SK-N-SH (cell line): ENCODE measurements at regions not wholly inside any gene's neighbourhood (a gene's known extent, or its start where the extent isn't known, plus 50 kb on each side); places are given as distances from the start of the nearest gene placed in this dataset.
"Not testable (repeated sequence)": the region's sequence is repeated elsewhere in the genome, so short reads cannot be mapped to it uniquely, and the experiment has no call there.

Source experiments
- CTCF ChIA-PET: fragments of 300-600, 350-600 bp; formaldehyde crosslinking; extraction: SDS; loops from one replicate; lab custom pipeline; 2021; lab: Yijun Ruan, JAX
- POLR2A ChIA-PET: fragments of 350-600 bp; sonication (Branson Sonifier 250); formaldehyde crosslinking; extraction: SDS; loops from one replicate; lab custom pipeline; 2020; ENCODE audit warnings: antibody characterized with exemption, inconsistent platforms; lab: Yijun Ruan, JAX
- DNase-seq: peaks from one replicate; pipeline ENCODE4 v3.0.0; 2012
- H2AFZ ChIP-seq: fragments of 200-600 bp; sonication (generic); 2 replicates; pipeline ENCODE4 v1.8.1; 2016; ENCODE audit warnings: antibody characterized with exemption, mild to moderate bottlenecking, low read depth
- H3F3A ChIP-seq: fragments of 200-600 bp; sonication (generic); replicated peaks from 2 replicates; pipeline ENCODE3; 2016; ENCODE audit warnings: antibody characterized with exemption, mild to moderate bottlenecking; ENCODE audit not compliant: insufficient read depth
- H3K27ac ChIP-seq, 2 experiments: fragments of 200-500 bp in 1 of 2; fragments of 200-600 bp in 1 of 2; sonication (Bioruptor generic) in 1 of 2; sonication (generic), shearing (Covaris generic) in 1 of 2; 2 replicates each; pipeline versions ENCODE4 v1.5.1 to v1.6.1; 2014 to 2016; ENCODE audit warnings: low read depth in 2 of 2, inconsistent platforms in 1 of 2, low read length in 1 of 2, mild to moderate bottlenecking in 1 of 2, mixed read lengths in 1 of 2
- H3K27me3 ChIP-seq: fragments of 200-600 bp; sonication (generic), shearing (Covaris generic); 2 replicates; pipeline ENCODE4 v1.6.1; 2016; ENCODE audit warnings: mixed run types; ENCODE audit not compliant: insufficient read depth
- H3K36me3 ChIP-seq, 2 experiments: fragments of 200-500 bp in 1 of 2; fragments of 200-600 bp in 1 of 2; sonication (Bioruptor generic) in 1 of 2; sonication (generic) in 1 of 2; replicated peaks in 1 of 2; 2 replicates each; pipeline versions ENCODE3 to v1.5.1; 2014 to 2016; ENCODE audit warnings: low read length in 1 of 2, mild to moderate bottlenecking in 1 of 2; ENCODE audit not compliant: insufficient read depth in 2 of 2, control insufficient read depth in 1 of 2
- H3K4me1 ChIP-seq, 2 experiments: fragments of 200-500 bp in 1 of 2; fragments of 200-600 bp in 1 of 2; sonication (Bioruptor generic) in 1 of 2; sonication (generic), shearing (Covaris generic) in 1 of 2; 2 replicates each; pipeline versions ENCODE4 v1.5.1 to v1.6.1; 2014 to 2016; ENCODE audit warnings: low read depth in 1 of 2, low read length in 1 of 2, mixed run types in 1 of 2; ENCODE audit not compliant: insufficient read depth in 2 of 2, control insufficient read depth in 1 of 2
- H3K4me2 ChIP-seq: fragments of 200-600 bp; sonication (generic), shearing (Covaris generic); 2 replicates; pipeline ENCODE4 v1.6.1; 2017; ENCODE audit warnings: mixed run types
- H3K4me3 ChIP-seq, 2 experiments: fragments of 200-500 bp in 1 of 2; fragments of 200-600 bp in 1 of 2; sonication (Bioruptor generic) in 1 of 2; sonication (generic), shearing (Covaris generic) in 1 of 2; 2 replicates each; pipeline versions ENCODE4 v1.5.1 to v1.8.1; 2014 to 2016; ENCODE audit warnings: low read depth in 2 of 2, inconsistent platforms in 1 of 2, low read length in 1 of 2, mild to moderate bottlenecking in 1 of 2, mixed read lengths in 1 of 2, moderate library complexity in 1 of 2
- H3K79me2 ChIP-seq: fragments of 200-600 bp; sonication (generic); 2 replicates; pipeline ENCODE4 v1.8.1; 2017; ENCODE audit warnings: mild to moderate bottlenecking; ENCODE audit not compliant: insufficient read depth
- H3K9ac ChIP-seq: fragments of 200-600 bp; sonication (generic); 2 replicates; pipeline ENCODE4 v1.6.1; 2017; ENCODE audit warnings: mixed run types
- H3K9me2 ChIP-seq: fragments of 200-600 bp; sonication (generic); 2 replicates; pipeline ENCODE4 v1.6.1; 2017; ENCODE audit warnings: mixed run types
- H3K9me3 ChIP-seq: fragments of 200-600 bp; sonication (generic); 2 replicates; pipeline ENCODE4 v1.6.1; 2017; ENCODE audit warnings: mixed run types, mild to moderate bottlenecking, moderate library complexity
- H4K20me1 ChIP-seq: fragments of 200-600 bp; sonication (generic); 2 replicates; pipeline ENCODE4 v1.6.1; 2017; ENCODE audit warnings: mild to moderate bottlenecking, mixed run types; ENCODE audit not compliant: insufficient read depth
- ELF1 ChIP-seq: IDR thresholded peaks from 2 replicates; pipeline ENCODE4 v1.4.0; 2012
- POLR2AphosphoS5 ChIP-seq: IDR thresholded peaks from 2 replicates; pipeline ENCODE4 v1.6.1; 2012; ENCODE audit warnings: low read depth, low read length
- RCOR1 ChIP-seq: fragments of 150-350 bp; IDR thresholded peaks from 2 replicates; pipeline ENCODE4 v1.6.1; 2017; ENCODE audit warnings: antibody characterized with exemption, low read length
- REST ChIP-seq: IDR thresholded peaks from 2 replicates; pipeline ENCODE4 v1.6.1; 2012; ENCODE audit warnings: mild to moderate bottlenecking, low read depth, low read length, moderate library complexity
- RFX5 ChIP-seq: IDR thresholded peaks from 2 replicates; pipeline ENCODE4 v1.6.1; 2012; ENCODE audit warnings: mild to moderate bottlenecking, improper control_type of control experiment, low read length
- TCF12 ChIP-seq: IDR thresholded peaks from 2 replicates; pipeline ENCODE4 v1.4.0; 2012
- YY1 ChIP-seq: IDR thresholded peaks from 2 replicates; pipeline ENCODE4 v1.4.0; 2012; ENCODE audit warnings: low read depth, mild to moderate bottlenecking
- WGBS: methylation state at CpG from one replicate; pipeline ENCODE4 v1.1.6; 2017; ENCODE audit warnings: low lambda C conversion rate; 5-methylcytosine and 5-hydroxymethylcytosine counted together
- TF ChIP-seq, protein P1 (sequence below): fragments of 150-350 bp; IDR thresholded peaks from 2 replicates; pipeline ENCODE4 v1.6.1; 2016; ENCODE audit warnings: mild to moderate bottlenecking, low read depth, low read length
- TF ChIP-seq, protein P2 (sequence below): IDR thresholded peaks from 2 replicates; pipeline ENCODE4; 2012

DNA sequence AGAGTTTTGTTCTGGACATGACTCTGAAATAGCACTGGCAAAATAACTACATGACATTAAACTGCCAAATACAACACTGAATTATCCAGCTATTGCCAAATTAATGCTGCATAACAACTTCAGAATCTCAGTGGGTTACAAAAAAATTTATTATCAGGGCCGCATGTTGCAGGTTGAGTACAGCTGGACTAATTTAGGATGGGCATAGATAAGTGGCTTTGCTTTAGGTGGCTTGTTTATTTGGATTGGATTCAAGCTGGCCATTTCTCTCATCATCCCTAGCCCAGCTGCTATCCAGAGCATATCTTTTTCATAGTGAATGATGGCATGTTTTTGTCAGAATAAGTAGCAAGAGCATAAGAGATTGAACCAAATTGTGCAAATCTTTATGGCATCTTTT is 1277.1 kb downstream of the REEP3 start:
- Histone ChIP-seq H3K36me3 (no peaks in the 10 kb centered on the region), H3K9me2 (no peaks in the 10 kb centered on the region), H3K4me3 (no peak overlapping the region), H3K27ac (no peak overlapping the region), H2AFZ (no peak overlapping the region), H3F3A (no peaks in the 10 kb centered on the region), H3K9me3 (no peaks in the 10 kb centered on the region; the same call in 1 of the 2 replicates), H3K4me2 (no peak overlapping the region), H3K79me2 (no peaks in the 10 kb centered on the region), H3K9ac (no peak overlapping the region), H4K20me1 (no peaks in the 10 kb centered on the region), H3K27me3 (no peaks in the 10 kb centered on the region), H3K4me1 (no peaks in the 10 kb centered on the region)
- no peak for TF ChIP-seq POLR2AphosphoS5
- TF ChIP-seq TCF12: no peak
- TF ChIP-seq, protein P1, sequence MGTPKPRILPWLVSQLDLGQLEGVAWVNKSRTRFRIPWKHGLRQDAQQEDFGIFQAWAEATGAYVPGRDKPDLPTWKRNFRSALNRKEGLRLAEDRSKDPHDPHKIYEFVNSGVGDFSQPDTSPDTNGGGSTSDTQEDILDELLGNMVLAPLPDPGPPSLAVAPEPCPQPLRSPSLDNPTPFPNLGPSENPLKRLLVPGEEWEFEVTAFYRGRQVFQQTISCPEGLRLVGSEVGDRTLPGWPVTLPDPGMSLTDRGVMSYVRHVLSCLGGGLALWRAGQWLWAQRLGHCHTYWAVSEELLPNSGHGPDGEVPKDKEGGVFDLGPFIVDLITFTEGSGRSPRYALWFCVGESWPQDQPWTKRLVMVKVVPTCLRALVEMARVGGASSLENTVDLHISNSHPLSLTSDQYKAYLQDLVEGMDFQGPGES: no peak
- TF ChIP-seq RFX5: no peak
- TF ChIP-seq REST: no peak
- peak; percentile 40; the same call in 1 of the 2 replicates for TF ChIP-seq RCOR1
- no peak for TF ChIP-seq YY1
- no peak for TF ChIP-seq ELF1
- TF ChIP-seq, protein P2, sequence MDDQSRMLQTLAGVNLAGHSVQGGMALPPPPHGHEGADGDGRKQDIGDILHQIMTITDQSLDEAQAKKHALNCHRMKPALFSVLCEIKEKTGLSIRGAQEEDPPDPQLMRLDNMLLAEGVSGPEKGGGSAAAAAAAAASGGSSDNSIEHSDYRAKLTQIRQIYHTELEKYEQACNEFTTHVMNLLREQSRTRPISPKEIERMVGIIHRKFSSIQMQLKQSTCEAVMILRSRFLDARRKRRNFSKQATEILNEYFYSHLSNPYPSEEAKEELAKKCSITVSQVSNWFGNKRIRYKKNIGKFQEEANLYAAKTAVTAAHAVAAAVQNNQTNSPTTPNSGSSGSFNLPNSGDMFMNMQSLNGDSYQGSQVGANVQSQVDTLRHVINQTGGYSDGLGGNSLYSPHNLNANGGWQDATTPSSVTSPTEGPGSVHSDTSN: no peak
- 22% methylated on average over 1 of the region's 1 CpG for WGBS
- peak; percentile 10 for DNase-seq
- ChIA-PET POLR2A (no interaction called here), CTCF (interaction anchor here (1.0 kb wide), 1 partner anchor 932 kb away, joined by 3 read pairs; no protein-coding TSS in a partner anchor)

DNA sequence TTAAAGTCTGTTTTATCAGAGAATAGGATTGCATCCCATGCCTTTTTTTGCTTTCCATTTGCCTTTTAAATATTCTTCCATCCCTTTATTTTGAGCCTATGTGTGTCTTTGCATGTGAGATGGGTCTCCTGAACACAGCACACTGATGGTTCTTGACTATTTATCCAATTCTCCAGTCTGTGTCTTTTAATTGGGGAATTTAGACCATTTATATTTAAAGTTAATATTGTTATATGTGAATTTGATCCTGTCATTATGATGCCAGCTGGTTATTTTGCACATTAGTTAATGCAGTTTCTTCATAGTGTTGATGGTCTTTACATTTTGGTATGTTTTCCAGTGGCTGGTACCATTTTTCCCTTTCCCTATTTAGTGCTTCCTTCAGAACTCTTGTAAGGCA is 1287.0 kb downstream of the REEP3 start:
- POLR2A ChIA-PET, H3K79me2 ChIP-seq, CTCF ChIA-PET, H3K36me3 ChIP-seq, H3K27ac ChIP-seq, H4K20me1 ChIP-seq, H2AFZ ChIP-seq, H3K4me3 ChIP-seq, H3K9ac ChIP-seq, H3K27me3 ChIP-seq, H3K4me2 ChIP-seq, H3K9me3 ChIP-seq, H3K4me1 ChIP-seq, H3F3A ChIP-seq, H3K9me2 ChIP-seq, DNase-seq: not testable (repeated sequence)

- H3K9ac ChIP-seq, H3K36me3 ChIP-seq, H2AFZ ChIP-seq, H3K79me2 ChIP-seq, H4K20me1 ChIP-seq, H3K4me1 ChIP-seq, DNase-seq, H3K4me3 ChIP-seq, H3K4me2 ChIP-seq, H3K27me3 ChIP-seq, H3F3A ChIP-seq, H3K27ac ChIP-seq, H3K9me3 ChIP-seq, H3K9me2 ChIP-seq, POLR2A ChIA-PET, CTCF ChIA-PET: not testable (repeated sequence)
- 20% methylated on average over 3 of the region's 4 CpGs for WGBS
Measured at GRCh38 chr10:64810046-64810445, 1288.8 kb downstream of the REEP3 start.
